ENCODE measurements at regions not wholly inside any gene's neighbourhood (a gene's known extent, or its start where the extent isn't known, plus 50 kb on each side); places are given as distances from the start of the nearest gene placed in this dataset.

GRCh38 chr11:97234016-97234415, 844.2 kb downstream of the JRKL start:
- DNase-seq (ENCODE audit: low read depth), result no peak
- TF ChIP-seq CTCF (conservative IDR thresholded peaks at IDR 0.05; ENCODE audit: low read depth, low read length), result no peak
- no peak overlapping the region for H3K4me3 ChIP-seq (ENCODE audit: low read depth, low read length)

GRCh38 chr11:97237151-97237550, 847.3 kb downstream of the JRKL start:
- TF ChIP-seq CTCF (conservative IDR thresholded peaks at IDR 0.05; ENCODE audit: low read depth, low read length), result no peak

GRCh38 chr11:97247601-97248000, 857.8 kb downstream of the JRKL start:
- DNase-seq (ENCODE audit: low read depth), result no peak

More at GRCh38 chr11:97237151-97237550, 847.3 kb downstream of the JRKL start:
- no peak for DNase-seq (ENCODE audit: low read depth)
- H3K4me3 ChIP-seq (ENCODE audit: low read depth, low read length), result no peak overlapping the region

GRCh38 chr11:97254790-97255189, 865.0 kb downstream of the JRKL start:
- no peak for TF ChIP-seq CTCF (conservative IDR thresholded peaks at IDR 0.05; ENCODE audit: low read depth, low read length)
- DNase-seq (ENCODE audit: low read depth), result no peak
- H3K4me3 ChIP-seq (ENCODE audit: low read depth, low read length), result no peak overlapping the region

More at GRCh38 chr11:97247601-97248000, 857.8 kb downstream of the JRKL start:
- TF ChIP-seq CTCF (conservative IDR thresholded peaks at IDR 0.05; ENCODE audit: low read depth, low read length), result no peak
- H3K4me3 ChIP-seq (ENCODE audit: low read depth, low read length), result no peak overlapping the region

GRCh38 chr11:97259434-97259833, 869.6 kb downstream of the JRKL start:
- no peak for DNase-seq (ENCODE audit: low read depth)
- H3K4me3 ChIP-seq (ENCODE audit: low read depth, low read length), result no peak overlapping the region
- no peak for TF ChIP-seq CTCF (conservative IDR thresholded peaks at IDR 0.05; ENCODE audit: low read depth, low read length)

GRCh38 chr11:97259884-97260283, 870.1 kb downstream of the JRKL start:
- no peak for DNase-seq (ENCODE audit: low read depth)
- TF ChIP-seq CTCF (conservative IDR thresholded peaks at IDR 0.05; ENCODE audit: low read depth, low read length), result peak; percentile 7
- H3K4me3 ChIP-seq (ENCODE audit: low read depth, low read length), result no peak overlapping the region

- no peak for TF ChIP-seq CTCF (conservative IDR thresholded peaks at IDR 0.05; ENCODE audit: low read depth, low read length)
- no peak for DNase-seq (ENCODE audit: low read depth)
- H3K4me3 ChIP-seq (ENCODE audit: low read depth, low read length), result no peak overlapping the region
These were observed 873.5 kb downstream of the JRKL start for GRCh38 chr11:97263183-97263858.
